ENCODE measurements at regions not wholly inside any gene's neighbourhood (a gene's known extent, or its start where the extent isn't known, plus 50 kb on each side); places are given as distances from the start of the nearest gene placed in this dataset.
"Not testable (repeated sequence)": the region's sequence is repeated elsewhere in the genome, so short reads cannot be mapped to it uniquely, and the experiment has no call there.

DNA sequence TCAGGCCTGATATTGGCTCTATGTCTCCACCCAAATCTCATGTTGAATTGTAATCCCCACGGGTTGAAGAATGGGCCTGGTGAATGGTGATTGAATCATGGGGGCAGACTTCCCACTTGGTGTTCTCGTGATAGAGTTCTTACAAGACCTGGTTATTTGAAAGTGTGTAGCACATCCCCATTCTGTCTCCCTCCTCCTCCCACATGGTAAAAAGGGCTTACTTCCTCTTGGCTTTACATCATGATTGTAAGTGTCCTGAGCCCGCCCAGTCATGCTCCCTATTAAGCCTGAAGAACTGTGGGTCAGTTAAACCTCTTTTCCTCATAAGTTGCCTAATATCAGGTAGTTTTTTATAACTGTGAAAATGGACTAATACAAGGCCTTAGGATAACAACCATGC is 158.8 kb upstream of the ZNG1F start:
- H3K27me3 Mint-ChIP-seq (ENCODE audit: low read depth); CTCF ChIA-PET; H3K4me3 Mint-ChIP-seq; DNase-seq; H3K27ac Mint-ChIP-seq; H3K4me1 Mint-ChIP-seq (ENCODE audit: low read depth); ATAC-seq; H3K36me3 Mint-ChIP-seq (ENCODE audit: low read depth); H3K9me3 Mint-ChIP-seq (ENCODE audit: insufficient read depth); POLR2A ChIA-PET: not testable (repeated sequence)

DNA sequence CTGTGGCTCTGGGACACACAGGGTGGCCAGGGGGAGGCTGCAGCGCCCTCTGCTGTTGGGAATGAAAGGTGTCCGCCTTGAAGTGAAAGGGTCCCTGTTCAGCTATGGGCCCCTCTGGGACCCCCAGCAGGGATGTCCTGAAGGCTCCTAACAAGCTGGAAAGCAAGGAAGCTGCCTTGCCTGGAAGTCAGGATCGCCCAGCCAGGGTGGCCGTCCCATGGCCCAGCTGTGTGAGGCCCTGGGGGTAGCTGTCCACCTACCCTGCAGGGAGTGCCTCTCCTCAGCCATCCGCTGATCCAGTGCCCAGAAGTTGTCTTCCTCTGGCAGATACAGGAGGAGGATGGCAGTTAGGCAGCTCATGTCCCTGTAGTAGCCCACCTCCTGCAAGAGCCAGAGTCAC is 143.4 kb upstream of the ZNG1F start:
- H3K9me3 Mint-ChIP-seq (ENCODE audit: insufficient read depth); H3K4me1 Mint-ChIP-seq (ENCODE audit: low read depth); H3K36me3 Mint-ChIP-seq (ENCODE audit: low read depth); DNase-seq; H3K27ac Mint-ChIP-seq; CTCF ChIA-PET; H3K27me3 Mint-ChIP-seq (ENCODE audit: low read depth); ATAC-seq; POLR2A ChIA-PET; H3K4me3 Mint-ChIP-seq: not testable (repeated sequence)

DNA sequence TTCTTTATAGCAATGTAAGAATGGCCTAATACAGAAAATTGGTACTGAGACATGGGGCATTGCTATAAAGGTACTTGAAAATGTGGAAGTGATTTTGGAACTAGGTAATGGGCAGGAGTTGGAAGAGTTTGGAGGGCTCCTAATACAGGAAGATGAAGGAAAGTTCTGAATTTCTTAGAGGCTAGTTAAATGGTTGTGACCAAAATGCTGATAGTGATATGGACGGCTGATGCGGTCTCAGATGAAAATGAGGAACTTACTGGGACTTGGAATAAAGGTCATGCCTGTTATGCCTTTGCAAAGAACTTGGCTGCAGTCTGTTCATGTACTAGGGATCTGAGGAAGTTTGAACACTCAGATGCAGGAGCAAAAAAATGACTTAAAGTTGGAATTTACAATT is 132.2 kb upstream of the ZNG1F start:
- H3K36me3 Mint-ChIP-seq (ENCODE audit: low read depth); H3K27ac Mint-ChIP-seq; H3K4me3 Mint-ChIP-seq; CTCF ChIA-PET; H3K27me3 Mint-ChIP-seq (ENCODE audit: low read depth); H3K9me3 Mint-ChIP-seq (ENCODE audit: insufficient read depth); DNase-seq; ATAC-seq; POLR2A ChIA-PET; H3K4me1 Mint-ChIP-seq (ENCODE audit: low read depth): not testable (repeated sequence)

DNA sequence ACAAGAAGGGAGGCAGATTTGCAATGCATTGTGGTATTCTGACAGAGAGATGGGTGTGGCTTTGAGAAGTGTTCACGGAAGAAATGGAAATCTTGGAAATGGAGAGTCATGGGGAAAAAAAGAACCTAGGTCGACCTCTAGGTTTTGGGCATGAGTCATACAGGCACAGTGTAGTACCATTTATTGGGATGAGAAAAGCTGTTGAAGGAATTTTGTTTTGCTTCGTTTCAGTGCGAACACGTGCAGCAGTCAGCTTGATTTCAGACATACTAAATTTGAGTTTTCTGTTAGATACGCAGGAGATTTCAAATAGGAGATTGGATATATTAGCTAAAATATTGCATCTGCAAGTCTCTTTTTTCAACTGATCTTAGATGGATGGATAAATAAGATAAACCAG is 119.8 kb upstream of the ZNG1F start:
- H3K9me3 Mint-ChIP-seq (ENCODE audit: insufficient read depth); DNase-seq; POLR2A ChIA-PET; H3K4me3 Mint-ChIP-seq; H3K27ac Mint-ChIP-seq; H3K27me3 Mint-ChIP-seq (ENCODE audit: low read depth); ATAC-seq; H3K4me1 Mint-ChIP-seq (ENCODE audit: low read depth); CTCF ChIA-PET; H3K36me3 Mint-ChIP-seq (ENCODE audit: low read depth): not testable (repeated sequence)

DNA sequence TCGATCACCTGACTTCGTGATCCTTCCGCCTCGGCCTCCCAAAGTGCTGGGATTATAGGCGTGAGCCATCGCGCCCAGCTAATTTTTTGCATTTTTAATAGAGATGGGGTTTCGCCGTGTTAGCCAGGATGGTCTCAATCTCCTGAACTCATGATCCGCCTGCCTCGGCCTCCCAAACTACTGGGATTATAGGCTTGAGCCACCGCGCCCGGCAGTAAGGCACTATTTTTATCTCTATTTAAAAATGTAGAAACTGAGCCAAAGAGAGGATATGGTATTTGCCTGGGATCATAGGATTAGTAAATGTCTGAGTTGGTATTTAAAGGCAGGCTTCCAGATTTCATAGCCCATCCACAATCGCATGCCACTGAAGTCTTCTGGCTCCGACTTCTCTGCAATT is 96.6 kb upstream of the ZNG1F start:
- ATAC-seq; H3K4me1 Mint-ChIP-seq (ENCODE audit: low read depth); POLR2A ChIA-PET: not testable (repeated sequence)

DNA sequence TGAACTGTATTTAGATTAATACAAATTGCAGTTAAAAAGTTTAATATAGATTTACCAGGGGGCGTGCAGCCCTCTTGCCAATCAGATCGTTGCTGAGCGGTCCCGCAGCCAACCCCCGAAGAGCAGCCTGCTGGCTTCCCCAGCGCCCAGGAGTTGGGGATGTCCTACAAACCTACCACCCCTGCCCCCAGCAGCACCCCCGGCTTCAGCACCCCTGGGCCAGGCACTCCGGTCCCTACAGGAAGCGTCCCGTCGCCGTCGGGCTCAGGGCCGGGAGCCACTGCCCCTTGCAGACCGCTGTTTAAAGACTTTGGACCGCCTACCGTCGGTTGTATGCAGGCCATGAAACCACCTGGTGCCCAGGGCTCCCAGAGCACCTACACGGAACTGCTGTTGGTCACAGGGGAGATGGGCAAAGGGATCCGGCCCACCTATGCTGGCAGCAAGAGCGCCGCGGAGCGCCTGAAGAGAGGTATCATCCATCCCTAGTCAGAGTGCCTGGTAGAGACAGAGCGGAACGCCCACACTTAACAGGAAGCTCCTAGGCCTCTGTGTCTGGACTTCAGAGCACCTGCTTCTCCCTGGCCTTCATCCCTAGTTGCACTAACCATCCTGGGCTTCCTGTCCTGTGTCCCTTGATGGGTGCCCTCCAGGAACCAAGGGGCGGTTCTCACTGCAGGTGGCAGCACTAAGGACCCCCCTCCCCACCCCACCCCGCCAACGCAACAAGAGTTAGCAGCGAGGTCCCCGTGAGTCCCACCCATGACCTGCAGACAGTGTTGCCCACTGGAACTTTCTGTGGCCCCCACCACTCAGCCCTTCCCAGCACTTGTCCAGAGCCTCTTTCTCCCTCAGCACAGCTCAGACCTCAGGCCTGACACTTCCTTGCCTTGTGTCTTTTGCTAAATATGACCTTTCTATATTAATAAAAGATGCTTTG is 91.5 kb upstream of the ZNG1F start:
- H3K4me3 Mint-ChIP-seq; H3K27ac Mint-ChIP-seq; DNase-seq; POLR2A ChIA-PET; H3K9me3 Mint-ChIP-seq (ENCODE audit: insufficient read depth); H3K27me3 Mint-ChIP-seq (ENCODE audit: low read depth); H3K4me1 Mint-ChIP-seq (ENCODE audit: low read depth); H3K36me3 Mint-ChIP-seq (ENCODE audit: low read depth); CTCF ChIA-PET: not testable (repeated sequence)
- ATAC-seq = peak; percentile 42

More for the DNA sequence above, 96.6 kb upstream of the ZNG1F start:
- DNase-seq; H3K4me3 Mint-ChIP-seq; H3K27me3 Mint-ChIP-seq (ENCODE audit: low read depth); H3K9me3 Mint-ChIP-seq (ENCODE audit: insufficient read depth); H3K36me3 Mint-ChIP-seq (ENCODE audit: low read depth); H3K27ac Mint-ChIP-seq; CTCF ChIA-PET: not testable (repeated sequence)

DNA sequence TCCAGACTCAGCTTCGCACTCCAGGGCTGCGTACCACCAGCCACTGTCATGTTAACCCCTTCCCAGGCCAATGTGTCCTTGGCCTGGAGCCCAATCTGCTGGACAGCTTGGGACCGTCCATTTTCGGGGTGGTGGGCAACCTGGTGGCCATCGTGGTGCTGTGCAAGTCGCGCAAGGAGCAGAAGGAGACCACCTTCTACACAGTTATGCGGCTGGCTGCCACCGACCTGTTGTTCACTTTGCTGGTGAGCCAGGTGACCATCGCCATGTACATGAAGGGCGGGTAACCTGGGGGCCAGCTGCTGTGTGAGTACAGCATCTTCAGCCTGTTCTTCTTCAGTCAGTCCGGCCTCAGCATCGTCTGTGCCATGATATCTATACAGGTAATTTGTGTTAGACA is 90.3 kb upstream of the ZNG1F start:
- ATAC-seq; DNase-seq; POLR2A ChIA-PET; CTCF ChIA-PET; H3K4me1 Mint-ChIP-seq (ENCODE audit: low read depth); H3K27me3 Mint-ChIP-seq (ENCODE audit: low read depth); H3K36me3 Mint-ChIP-seq (ENCODE audit: low read depth); H3K4me3 Mint-ChIP-seq; H3K9me3 Mint-ChIP-seq (ENCODE audit: insufficient read depth); H3K27ac Mint-ChIP-seq: not testable (repeated sequence)

DNA sequence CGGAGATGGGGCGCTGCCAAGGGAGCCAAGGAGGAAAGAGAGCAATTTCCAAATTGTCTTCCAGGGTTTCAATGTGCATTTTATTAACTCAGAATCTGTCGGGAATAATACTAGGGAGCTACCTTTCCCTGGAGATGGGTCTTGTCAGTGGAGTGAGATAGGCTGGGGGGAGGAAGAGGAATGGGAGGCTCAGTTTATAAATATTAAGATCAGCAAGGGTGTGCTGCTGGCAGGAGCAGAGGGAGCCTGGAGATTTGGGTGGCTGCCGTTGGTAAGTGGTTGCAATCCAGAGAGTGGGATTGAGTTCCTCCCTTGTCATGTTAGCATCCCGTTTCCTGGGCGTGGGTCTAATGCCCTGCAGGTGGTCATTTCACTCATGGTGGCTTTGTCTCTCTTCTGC is 89.9 kb upstream of the ZNG1F start:
- H3K36me3 Mint-ChIP-seq (ENCODE audit: low read depth); H3K4me3 Mint-ChIP-seq; ATAC-seq; H3K4me1 Mint-ChIP-seq (ENCODE audit: low read depth); H3K27me3 Mint-ChIP-seq (ENCODE audit: low read depth); DNase-seq; CTCF ChIA-PET; H3K27ac Mint-ChIP-seq; H3K9me3 Mint-ChIP-seq (ENCODE audit: insufficient read depth); POLR2A ChIA-PET: not testable (repeated sequence)

DNA sequence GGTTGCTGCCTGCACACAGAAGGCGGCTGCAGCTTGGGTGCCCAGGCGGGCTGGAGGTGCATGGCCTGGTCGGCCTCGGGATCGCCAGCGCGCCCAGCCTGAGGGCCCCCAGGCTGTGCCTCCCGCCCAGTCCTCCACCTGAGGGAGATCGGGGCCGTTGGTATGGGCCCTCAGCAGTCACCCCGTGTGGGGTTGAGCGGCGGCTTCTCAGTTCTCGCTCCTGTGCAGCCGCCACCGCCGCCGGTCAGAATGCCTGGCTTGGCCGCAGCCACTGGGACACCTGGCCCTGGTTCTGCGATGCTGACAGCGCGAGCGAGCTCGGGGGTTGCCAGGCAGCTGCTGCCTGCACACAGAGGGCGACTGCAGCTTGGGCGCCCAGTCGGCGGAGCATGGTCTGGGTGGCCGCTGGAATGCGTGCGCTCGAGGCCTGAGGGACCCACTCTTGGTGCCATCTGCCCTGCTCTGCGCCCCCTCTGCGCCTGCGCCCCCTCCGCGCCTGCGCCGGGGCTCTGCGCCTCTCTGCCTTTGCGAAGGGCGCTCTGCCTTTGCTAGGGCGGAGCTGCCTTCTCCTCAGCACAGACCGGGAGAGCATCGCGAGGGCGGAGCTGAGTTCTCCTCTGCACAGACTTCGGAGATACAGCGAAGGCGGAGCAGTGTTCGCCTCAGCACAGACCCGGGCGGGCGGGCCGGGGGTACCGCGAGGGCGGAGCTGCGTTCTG is 84.6 kb upstream of the ZNG1F start:
- POLR2A ChIA-PET; H3K27me3 Mint-ChIP-seq (ENCODE audit: low read depth); H3K4me1 Mint-ChIP-seq (ENCODE audit: low read depth); H3K36me3 Mint-ChIP-seq (ENCODE audit: low read depth); CTCF ChIA-PET; H3K9me3 Mint-ChIP-seq (ENCODE audit: insufficient read depth): not testable (repeated sequence)
- peak overlapping the region; percentile 79 for H3K27ac Mint-ChIP-seq
- DNase-seq = peak; percentile 89
- peak; percentile 100 for ATAC-seq
- peak overlapping the region; percentile 69 for H3K4me3 Mint-ChIP-seq

DNA sequence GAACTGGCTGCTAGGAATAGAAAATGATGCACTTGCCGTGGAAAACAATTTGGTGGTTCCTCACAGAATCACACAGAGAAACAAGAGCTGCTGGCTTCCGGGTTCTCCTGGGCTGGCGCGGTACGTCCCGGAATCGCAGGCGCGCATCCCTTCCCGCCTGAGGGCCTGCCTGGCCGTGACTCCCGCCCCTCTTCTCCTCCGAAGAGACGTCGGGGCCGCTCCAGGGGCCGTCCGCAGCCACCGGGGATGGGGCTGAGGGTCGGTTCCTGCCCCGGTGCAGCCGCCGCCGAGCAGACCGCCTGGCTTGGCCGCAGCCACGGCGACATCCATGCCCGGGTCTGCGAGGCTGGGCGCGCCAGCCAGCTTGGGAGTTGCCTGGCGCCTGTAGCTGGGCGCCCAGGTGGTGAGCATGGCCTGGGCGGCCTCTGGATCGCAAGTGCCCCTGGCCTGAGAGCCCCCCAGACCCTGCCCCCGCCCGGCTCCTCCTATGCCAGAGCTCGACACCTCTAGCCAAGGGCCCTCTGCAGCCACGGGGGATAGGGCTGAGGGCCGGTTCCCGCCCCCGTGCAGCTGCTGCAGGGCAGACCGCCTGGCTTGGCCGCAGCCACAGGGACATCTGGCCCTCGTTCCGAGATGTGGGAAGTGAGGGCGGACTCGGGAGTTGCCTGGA is 83.9 kb upstream of the ZNG1F start:
- CTCF ChIA-PET; H3K36me3 Mint-ChIP-seq (ENCODE audit: low read depth); H3K9me3 Mint-ChIP-seq (ENCODE audit: insufficient read depth); H3K27me3 Mint-ChIP-seq (ENCODE audit: low read depth); H3K4me1 Mint-ChIP-seq (ENCODE audit: low read depth); POLR2A ChIA-PET; ATAC-seq: not testable (repeated sequence)
- Mint-ChIP-seq H3K27ac (peak overlapping the region; percentile 61), H3K4me3 (peak overlapping the region; percentile 63)
- peak; percentile 55 for DNase-seq

DNA sequence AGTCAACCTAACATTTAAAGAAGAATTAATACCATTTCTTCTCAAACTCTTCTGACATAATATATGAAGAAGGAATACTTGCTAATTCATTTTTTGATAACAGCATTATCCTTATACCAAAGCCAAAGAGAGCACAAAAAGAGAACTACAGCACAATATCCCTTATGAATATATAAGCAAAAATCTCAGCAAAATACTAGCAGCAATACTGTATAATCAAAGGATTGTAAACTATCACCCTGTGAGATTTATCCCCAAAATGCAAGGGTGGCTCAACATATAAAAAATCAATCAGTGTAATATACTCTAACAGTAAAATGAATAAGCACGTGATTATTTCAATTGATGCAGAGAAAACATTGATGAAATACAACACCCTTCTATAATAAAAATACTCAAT is 81.9 kb upstream of the ZNG1F start:
- POLR2A ChIA-PET; CTCF ChIA-PET; DNase-seq; H3K4me3 Mint-ChIP-seq; H3K27ac Mint-ChIP-seq; H3K36me3 Mint-ChIP-seq (ENCODE audit: low read depth); H3K27me3 Mint-ChIP-seq (ENCODE audit: low read depth); H3K4me1 Mint-ChIP-seq (ENCODE audit: low read depth); ATAC-seq; H3K9me3 Mint-ChIP-seq (ENCODE audit: insufficient read depth): not testable (repeated sequence)

DNA sequence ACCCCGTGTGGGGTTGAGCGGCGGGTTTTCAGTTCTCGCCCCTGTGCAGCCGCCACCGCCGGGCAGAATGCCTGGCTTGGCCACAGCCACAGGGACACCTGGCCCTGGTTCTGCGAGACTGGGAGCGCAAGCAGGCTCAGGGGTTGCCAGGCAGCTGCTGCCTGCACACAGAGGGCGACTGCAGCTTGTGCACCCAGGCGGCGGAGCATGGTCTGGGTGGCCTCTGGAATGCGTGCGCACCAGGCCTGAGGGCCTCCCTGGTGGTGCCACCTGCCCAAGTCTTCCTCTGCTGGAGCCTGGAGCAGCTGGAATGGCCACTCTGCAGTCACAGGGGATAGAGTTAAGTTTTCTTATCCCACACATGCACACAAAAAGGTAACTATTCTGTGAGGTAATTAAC is 80.4 kb upstream of the ZNG1F start:
- DNase-seq; H3K9me3 Mint-ChIP-seq (ENCODE audit: insufficient read depth); CTCF ChIA-PET; H3K4me3 Mint-ChIP-seq; POLR2A ChIA-PET; H3K27me3 Mint-ChIP-seq (ENCODE audit: low read depth); ATAC-seq; H3K36me3 Mint-ChIP-seq (ENCODE audit: low read depth); H3K27ac Mint-ChIP-seq; H3K4me1 Mint-ChIP-seq (ENCODE audit: low read depth): not testable (repeated sequence)

Data from activated CD8-positive, alpha-beta T cell treated with anti-CD3 and anti-CD28 coated beads, Interleukin-2, amount 10 ng/mL, durations not matched to agents 7 days and 5 days (primary cell).